A673 (cell line): ENCODE measurements at regions not wholly inside any gene's neighbourhood (a gene's known extent, or its start where the extent isn't known, plus 50 kb on each side); places are given as distances from the start of the nearest gene placed in this dataset.

ENCODE experiments used
- BruUV-seq: library from RNA; stranded (reverse); fragments of 400-500 nt; replicated peaks from 2 replicates; lab custom pipeline; 2021; lab: Mats Ljungman, UMichigan
- CTCF ChIA-PET: fragments of 300-600 bp; sonication (Branson Sonifier 250); formaldehyde crosslinking; loops from one replicate; lab custom pipeline; 2022; ENCODE audit warnings: antibody characterized with exemption; lab: Charles Lee
- POLR2A ChIA-PET: fragments of 300-600 bp; sonication (Branson Sonifier 250); formaldehyde crosslinking; loops from one replicate; lab custom pipeline; 2022; ENCODE audit warnings: antibody characterized with exemption; ENCODE audit not compliant: low non-redundant PET; lab: Charles Lee
- DNase-seq: peaks from one replicate; pipeline ENCODE4 v3.0.0-alpha.2; 2015; ENCODE audit warnings: low spot score
- H3K27ac ChIP-seq: fragments of 200-600 bp; sonication (generic); 2 replicates; pipeline ENCODE4 v1.5.1; 2016; ENCODE audit warnings: mixed run types, low read depth, mild to moderate bottlenecking, mixed read lengths, antibody characterized with exemption, low read length; ENCODE audit not compliant: poor library complexity, severe bottlenecking
- H3K27me3 ChIP-seq: fragments of 200-600 bp; sonication (generic); replicated peaks from 2 replicates; pipeline ENCODE4 v1.6.1; 2017; ENCODE audit warnings: mixed run types, low read depth, mild to moderate bottlenecking, mixed read lengths, antibody characterized with exemption, low read length; ENCODE audit not compliant: insufficient read depth, poor library complexity
- H3K36me3 ChIP-seq: fragments of 200-600 bp; sonication (generic); 2 replicates; pipeline ENCODE4 v1.6.1; 2016; ENCODE audit warnings: mixed run types, mild to moderate bottlenecking, mixed read lengths, antibody characterized with exemption, low read length; ENCODE audit not compliant: insufficient read depth, poor library complexity, severe bottlenecking
- H3K4me1 ChIP-seq: fragments of 200-600 bp; sonication (generic); 2 replicates; pipeline ENCODE4 v1.6.1; 2017; ENCODE audit warnings: mixed run types, mild to moderate bottlenecking, mixed read lengths, antibody characterized with exemption, low read length; ENCODE audit not compliant: insufficient read depth, poor library complexity, severe bottlenecking
- H3K4me3 ChIP-seq: fragments of 200-600 bp; sonication (generic); 2 replicates; pipeline ENCODE4 v1.5.1; 2016; ENCODE audit warnings: low read depth, mixed run types, mild to moderate bottlenecking, mixed read lengths, low read length; ENCODE audit not compliant: poor library complexity, severe bottlenecking
- H3K9me3 ChIP-seq: fragments of 200-600 bp; sonication (generic); 2 replicates; pipeline ENCODE4 v1.6.1; 2016; ENCODE audit warnings: mixed run types, low read depth, mild to moderate bottlenecking, mixed read lengths, antibody characterized with exemption, low read length; ENCODE audit not compliant: poor library complexity, severe bottlenecking
- EZH2 ChIP-seq: fragments of 200-600 bp; sonication (generic); IDR thresholded peaks from 2 replicates; pipeline ENCODE4 v1.6.1; 2017; ENCODE audit warnings: borderline replicate concordance, low read depth, mild to moderate bottlenecking, mixed read lengths, antibody characterized with exemption, low read length; ENCODE audit not compliant: poor library complexity, severe bottlenecking
- intact Hi-C: fragments of 100-400 bp; cut with micrococcal nuclease; formaldehyde crosslinking; loops from one replicate; pipeline ENCODE4 v1.10.0; 2022; ENCODE audit not compliant: unreplicated experiment
- TF ChIP-seq, protein P1 (sequence below): fragments of 300-800, 200-600 bp; sonication (generic); conservative IDR thresholded peaks from 2 replicates; pipeline ENCODE4 v1.5.1; 2017; ENCODE audit warnings: low read depth, mild to moderate bottlenecking, antibody characterized with exemption, low read length, moderate library complexity, mixed read lengths

DNA sequence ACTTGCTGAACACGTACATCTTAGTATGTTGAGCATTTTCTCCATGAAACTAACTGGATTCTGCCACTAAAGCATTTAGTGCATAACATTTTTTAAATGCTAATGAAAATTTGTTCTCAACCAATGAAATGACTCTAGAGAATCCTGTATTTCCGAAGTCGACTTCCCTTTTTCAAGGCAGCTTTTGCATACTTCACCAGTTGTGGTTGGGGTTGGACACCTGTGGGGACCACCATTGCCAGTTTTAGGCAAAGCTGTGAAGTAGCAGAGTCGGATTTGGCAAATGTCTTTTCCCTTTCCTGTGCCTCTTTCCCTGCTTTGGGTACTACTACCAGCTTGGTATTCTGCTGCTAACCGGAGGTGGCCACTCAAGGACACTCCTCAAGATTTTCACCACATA, 349.2 kb downstream of the BCAT1 start:
- Histone ChIP-seq H3K4me1 (peaks cover 44% of the 10 kb centered on the region), H3K4me3 (no peak overlapping the region), H3K27me3 (no peaks in the 10 kb centered on the region), H3K9me3 (no peaks in the 10 kb centered on the region), H3K36me3 (no peaks in the 10 kb centered on the region), H3K27ac (peak overlapping the region; percentile 73)
- intact Hi-C loops, result loop anchor here (1.0 to 2.0 kb wide), 2 partner anchors 221 to 292 kb away; no protein-coding TSS in a partner anchor
- CTCF ChIA-PET, result no interaction called here
- no peak for DNase-seq
- POLR2A ChIA-PET, result no interaction called here
- TF ChIP-seq EZH2, result no peak
- TF ChIP-seq, protein P1, sequence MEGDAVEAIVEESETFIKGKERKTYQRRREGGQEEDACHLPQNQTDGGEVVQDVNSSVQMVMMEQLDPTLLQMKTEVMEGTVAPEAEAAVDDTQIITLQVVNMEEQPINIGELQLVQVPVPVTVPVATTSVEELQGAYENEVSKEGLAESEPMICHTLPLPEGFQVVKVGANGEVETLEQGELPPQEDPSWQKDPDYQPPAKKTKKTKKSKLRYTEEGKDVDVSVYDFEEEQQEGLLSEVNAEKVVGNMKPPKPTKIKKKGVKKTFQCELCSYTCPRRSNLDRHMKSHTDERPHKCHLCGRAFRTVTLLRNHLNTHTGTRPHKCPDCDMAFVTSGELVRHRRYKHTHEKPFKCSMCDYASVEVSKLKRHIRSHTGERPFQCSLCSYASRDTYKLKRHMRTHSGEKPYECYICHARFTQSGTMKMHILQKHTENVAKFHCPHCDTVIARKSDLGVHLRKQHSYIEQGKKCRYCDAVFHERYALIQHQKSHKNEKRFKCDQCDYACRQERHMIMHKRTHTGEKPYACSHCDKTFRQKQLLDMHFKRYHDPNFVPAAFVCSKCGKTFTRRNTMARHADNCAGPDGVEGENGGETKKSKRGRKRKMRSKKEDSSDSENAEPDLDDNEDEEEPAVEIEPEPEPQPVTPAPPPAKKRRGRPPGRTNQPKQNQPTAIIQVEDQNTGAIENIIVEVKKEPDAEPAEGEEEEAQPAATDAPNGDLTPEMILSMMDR, result no peak
- BruUV-seq, result no TSS peak

DNA sequence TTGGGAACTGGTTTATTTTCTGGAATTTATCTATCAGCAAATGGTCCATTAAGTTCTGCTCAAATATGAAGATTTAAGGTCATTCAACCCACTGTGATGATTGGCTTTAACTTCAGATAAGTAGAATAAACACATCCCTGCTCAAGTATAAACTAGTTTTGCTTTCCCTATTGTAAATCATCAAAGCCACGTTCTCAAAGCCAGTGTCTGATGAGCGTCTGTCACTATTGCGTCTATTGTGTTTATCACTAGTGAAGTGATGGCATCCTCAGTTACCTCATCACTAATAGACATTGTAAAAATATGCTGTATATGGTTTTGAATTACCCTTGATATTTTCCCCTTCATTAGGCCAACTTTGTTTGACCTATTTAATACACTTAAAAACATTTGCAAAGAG, 351.3 kb downstream of the BCAT1 start:
- intact Hi-C loops, result loop anchor here (2.0 kb wide), 1 partner anchor 489 kb away; no protein-coding TSS in a partner anchor
- no peak for TF ChIP-seq EZH2
- TF ChIP-seq, protein P1, result no peak
- CTCF ChIA-PET, result interaction anchor here (0.8 kb wide), 1 partner anchor 519 kb away, joined by 3 read pairs; no protein-coding TSS in a partner anchor

DNA sequence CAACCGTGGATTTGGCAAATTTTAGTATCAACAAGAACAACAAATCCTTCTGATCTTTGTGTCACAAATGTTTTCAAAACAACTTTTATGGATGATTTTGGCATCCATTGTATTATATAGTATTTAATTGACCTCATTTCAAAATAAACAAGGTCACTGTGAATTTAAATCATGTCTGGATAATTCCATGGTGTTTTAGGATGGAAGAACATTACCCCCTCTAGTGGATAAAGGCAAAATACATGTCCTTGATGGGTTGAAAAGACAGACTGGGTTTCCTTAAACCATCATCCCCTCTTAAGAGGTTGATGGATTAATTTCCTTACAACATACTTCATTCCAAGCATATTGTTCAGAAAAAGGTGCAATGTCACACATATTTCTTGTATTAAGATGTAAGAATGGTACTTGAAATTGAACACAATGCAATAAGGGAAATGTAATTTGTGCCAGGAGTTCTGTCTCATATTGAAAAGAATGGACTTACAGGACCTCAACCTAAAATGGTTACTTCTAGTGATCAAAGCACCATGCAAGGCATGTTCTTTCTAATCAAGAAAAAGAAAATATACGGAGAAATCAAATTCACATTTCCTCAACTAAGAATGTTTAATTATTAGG, 352.0 kb downstream of the BCAT1 start:
- intact Hi-C loops, result loop anchor here (2.0 kb wide), 1 partner anchor 488 kb away; no protein-coding TSS in a partner anchor
- no TSS peak for BruUV-seq
- Histone ChIP-seq H3K4me1 (peaks cover 44% of the 10 kb centered on the region), H3K36me3 (no peaks in the 10 kb centered on the region), H3K27ac (no peak overlapping the region), H3K9me3 (no peaks in the 10 kb centered on the region), H3K27me3 (no peaks in the 10 kb centered on the region), H3K4me3 (no peak overlapping the region)
- DNase-seq, result peak; percentile 77
- POLR2A ChIA-PET, result no interaction called here
- CTCF ChIA-PET, result interaction anchor here (0.8 kb wide), 1 partner anchor 519 kb away, joined by 3 read pairs; no protein-coding TSS in a partner anchor
- TF ChIP-seq, protein P1, result peak; percentile 76
- no peak for TF ChIP-seq EZH2

More for the DNA sequence above, 351.3 kb downstream of the BCAT1 start:
- Histone ChIP-seq H3K9me3 (no peaks in the 10 kb centered on the region), H3K27ac (no peak overlapping the region), H3K4me1 (peaks cover 44% of the 10 kb centered on the region), H3K27me3 (no peaks in the 10 kb centered on the region), H3K4me3 (no peak overlapping the region), H3K36me3 (no peaks in the 10 kb centered on the region)
- DNase-seq, result no peak
- POLR2A ChIA-PET, result no interaction called here
- no TSS peak for BruUV-seq
